GM18508 (cell line): ENCODE measurements at regions not wholly inside any gene's neighbourhood (a gene's known extent, or its start where the extent isn't known, plus 50 kb on each side); places are given as distances from the start of the nearest gene placed in this dataset.
"Not testable (repeated sequence)": the region's sequence is repeated elsewhere in the genome, so short reads cannot be mapped to it uniquely, and the experiment has no call there.

Experiments used
- ATAC-seq: cut with Tn5 transposase; IDR thresholded peaks from one replicate; pipeline ENCODE4 v1.9.1; 2021; ENCODE audit warnings: moderate number of reproducible peaks; ENCODE audit not compliant: insufficient read depth, unreplicated experiment

GRCh38 chr3:152208439-152208838 is 60.3 kb upstream of the MBNL1 start:
- ATAC-seq: no peak

- ATAC-seq: no peak
These were observed 59.7 kb upstream of the MBNL1 start for GRCh38 chr3:152209060-152209459.

- no peak for ATAC-seq
These were observed 59.0 kb upstream of the MBNL1 start for GRCh38 chr3:152209776-152210175.

GRCh38 chr3:152210697-152211096 is 58.0 kb upstream of the MBNL1 start:
- no peak for ATAC-seq

GRCh38 chr3:152211655-152212054 is 57.1 kb upstream of the MBNL1 start:
- no peak for ATAC-seq

- ATAC-seq: no peak
These were observed 55.5 kb upstream of the MBNL1 start for GRCh38 chr3:152213203-152213602.

GRCh38 chr3:152213938-152214337 is 54.8 kb upstream of the MBNL1 start:
- ATAC-seq: no peak

- ATAC-seq: not testable (repeated sequence)
These were observed 51.5 kb upstream of the MBNL1 start for GRCh38 chr3:152216960-152217865.

- ATAC-seq: no peak
These were observed 50.1 kb upstream of the MBNL1 start for GRCh38 chr3:152218602-152219001.
